ENCODE measurements at regions not wholly inside any gene's neighbourhood (a gene's known extent, or its start where the extent isn't known, plus 50 kb on each side); places are given as distances from the start of the nearest gene placed in this dataset. TPM values are rescaled to one million over a fixed set of nuclear protein-coding genes. Genes with fewer than 3 reads are reported as not detected.
A peak's percentile ranks its signal among the peaks of the same experiment; 100 is the strongest.

DNA sequence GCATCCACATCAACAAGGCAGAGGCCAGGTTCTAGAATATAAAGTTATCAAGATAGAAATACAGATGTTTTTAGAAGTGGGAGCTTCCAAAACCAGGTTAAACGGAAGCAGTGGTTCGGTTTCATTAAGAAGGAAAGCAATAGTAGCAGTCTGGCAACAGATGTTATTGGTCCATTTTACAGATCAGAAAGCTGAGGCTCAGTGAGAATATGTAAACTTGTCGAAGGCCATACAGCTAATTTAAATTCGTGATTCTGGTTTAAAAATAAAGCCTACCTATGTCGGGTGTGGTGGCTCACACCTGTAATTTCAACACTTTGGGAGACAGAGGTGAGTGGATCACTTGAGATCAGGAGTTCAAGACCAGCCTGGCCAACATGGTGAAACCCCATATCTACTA, 160.6 kb downstream of the ARRDC3 start:
- H3K4me3 ChIP-seq (ENCODE audit: low read depth, low read length), result no peak overlapping the region
- no peak for DNase-seq (ENCODE audit: low read depth)
- TF ChIP-seq, protein P1, sequence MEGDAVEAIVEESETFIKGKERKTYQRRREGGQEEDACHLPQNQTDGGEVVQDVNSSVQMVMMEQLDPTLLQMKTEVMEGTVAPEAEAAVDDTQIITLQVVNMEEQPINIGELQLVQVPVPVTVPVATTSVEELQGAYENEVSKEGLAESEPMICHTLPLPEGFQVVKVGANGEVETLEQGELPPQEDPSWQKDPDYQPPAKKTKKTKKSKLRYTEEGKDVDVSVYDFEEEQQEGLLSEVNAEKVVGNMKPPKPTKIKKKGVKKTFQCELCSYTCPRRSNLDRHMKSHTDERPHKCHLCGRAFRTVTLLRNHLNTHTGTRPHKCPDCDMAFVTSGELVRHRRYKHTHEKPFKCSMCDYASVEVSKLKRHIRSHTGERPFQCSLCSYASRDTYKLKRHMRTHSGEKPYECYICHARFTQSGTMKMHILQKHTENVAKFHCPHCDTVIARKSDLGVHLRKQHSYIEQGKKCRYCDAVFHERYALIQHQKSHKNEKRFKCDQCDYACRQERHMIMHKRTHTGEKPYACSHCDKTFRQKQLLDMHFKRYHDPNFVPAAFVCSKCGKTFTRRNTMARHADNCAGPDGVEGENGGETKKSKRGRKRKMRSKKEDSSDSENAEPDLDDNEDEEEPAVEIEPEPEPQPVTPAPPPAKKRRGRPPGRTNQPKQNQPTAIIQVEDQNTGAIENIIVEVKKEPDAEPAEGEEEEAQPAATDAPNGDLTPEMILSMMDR (IDR thresholded peaks at IDR 0.05; ENCODE audit: insufficient read depth, low read depth, low read length), result no peak

DNA sequence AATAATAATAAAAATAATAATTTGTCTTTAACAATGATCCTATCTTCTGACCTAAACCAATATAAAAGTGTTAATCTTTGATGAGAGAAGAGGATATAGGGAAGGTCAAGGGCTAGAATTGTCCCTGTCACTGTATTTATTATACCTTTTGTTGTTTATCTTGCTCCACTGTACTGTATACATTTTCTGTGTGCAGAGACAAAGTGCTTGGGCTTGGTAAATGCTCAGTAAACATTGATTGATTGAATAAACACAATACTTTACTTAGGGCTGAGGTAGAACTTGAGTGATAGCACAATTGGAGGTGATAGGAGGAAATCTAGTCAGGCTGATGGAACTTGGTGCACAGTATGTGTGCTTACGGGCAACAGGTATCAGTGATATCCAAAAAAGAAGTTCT, 161.2 kb downstream of the ARRDC3 start:
- no peak for DNase-seq (ENCODE audit: low read depth)
- no peak overlapping the region for H3K4me3 ChIP-seq (ENCODE audit: low read depth, low read length)
- TF ChIP-seq, protein P1 (IDR thresholded peaks at IDR 0.05; ENCODE audit: insufficient read depth, low read depth, low read length), result no peak

DNA sequence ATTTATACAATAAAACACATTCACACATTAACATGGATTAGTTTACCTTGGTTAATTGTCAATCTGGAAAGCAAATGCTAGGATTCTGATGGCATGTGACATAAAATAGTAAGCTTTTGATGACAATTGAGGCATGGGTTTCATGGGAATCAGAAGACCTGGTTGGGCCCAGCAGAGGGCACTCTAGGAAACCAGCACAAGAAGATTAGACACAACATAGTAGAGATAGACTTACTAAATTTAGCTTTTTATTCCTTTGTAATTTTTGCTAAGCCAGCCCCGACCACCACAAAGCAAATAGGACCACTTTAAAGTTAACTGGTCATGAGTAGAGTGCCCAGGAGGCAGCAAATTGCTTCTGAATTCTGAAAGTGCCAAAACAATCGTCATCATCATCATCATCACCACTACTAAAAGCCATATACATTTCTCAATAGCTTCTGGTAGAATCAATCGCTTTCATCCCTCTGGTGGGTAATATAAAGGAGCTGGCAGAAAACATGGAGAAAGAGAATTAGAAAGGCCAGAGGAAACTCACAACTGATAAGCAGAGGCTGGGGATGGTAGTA, 163.2 kb downstream of the ARRDC3 start:
- H3K4me3 ChIP-seq (ENCODE audit: low read depth, low read length), result no peak overlapping the region
- TF ChIP-seq, protein P1 (IDR thresholded peaks at IDR 0.05; ENCODE audit: insufficient read depth, low read depth, low read length), result peak; percentile 33
- DNase-seq (ENCODE audit: low read depth), result no peak

DNA sequence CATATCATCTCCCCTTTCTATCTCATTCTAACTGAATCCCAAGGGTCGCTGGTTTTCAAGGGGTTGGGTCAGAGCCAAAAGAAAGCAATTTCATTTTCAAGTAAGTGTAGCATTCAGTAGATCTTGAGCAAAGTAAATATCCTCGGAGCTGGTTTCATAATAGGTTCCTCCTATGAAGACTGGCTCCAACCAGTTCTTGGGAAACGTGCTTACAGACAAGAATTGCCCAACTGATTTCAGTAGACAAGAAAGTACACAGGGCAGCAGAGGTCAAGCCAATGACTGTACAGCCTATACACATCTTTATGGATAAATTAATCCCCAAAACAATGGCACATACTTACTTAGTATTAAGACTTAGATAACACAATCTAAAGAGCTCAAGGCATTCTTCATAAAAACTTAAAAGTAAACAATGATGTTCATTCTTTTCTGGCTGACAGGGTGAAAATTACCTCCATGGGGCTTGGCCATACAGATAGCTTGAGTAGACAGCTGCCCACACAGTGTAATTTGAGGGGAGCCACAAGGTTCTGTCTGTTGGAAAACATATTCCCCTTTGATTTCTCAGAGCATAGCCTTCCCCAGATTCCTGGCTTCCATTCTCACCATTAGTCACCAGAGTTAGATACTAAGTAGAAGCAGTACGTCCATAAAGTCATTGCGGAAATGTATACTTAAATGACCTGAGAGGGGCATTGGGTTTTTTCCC, 163.9 kb downstream of the ARRDC3 start:
- H3K4me3 ChIP-seq (ENCODE audit: low read depth, low read length), result no peak overlapping the region
- TF ChIP-seq, protein P1 (IDR thresholded peaks at IDR 0.05; ENCODE audit: insufficient read depth, low read depth, low read length), result no peak

DNA sequence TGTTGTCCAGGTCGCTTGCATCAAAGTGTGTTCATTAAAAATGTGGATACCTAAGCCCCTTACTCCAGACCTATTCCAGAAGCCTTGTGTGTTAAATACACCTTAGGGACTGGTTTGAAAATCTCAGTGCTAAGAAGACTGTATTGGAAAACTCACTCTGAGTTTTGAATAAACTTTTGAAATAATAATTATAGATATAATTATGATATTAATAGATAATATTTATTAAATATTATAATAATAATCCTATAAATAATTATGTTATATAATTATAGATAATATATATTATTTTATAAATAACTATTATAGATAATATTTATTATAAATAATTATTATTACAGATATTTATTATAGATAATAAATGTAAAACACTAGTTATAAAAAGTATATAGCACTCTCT, 165.3 kb downstream of the ARRDC3 start:
- TF ChIP-seq, protein P1 (IDR thresholded peaks at IDR 0.05; ENCODE audit: insufficient read depth, low read depth, low read length), result no peak

More for the DNA sequence above, 163.9 kb downstream of the ARRDC3 start:
- peak; percentile 97 for DNase-seq (ENCODE audit: low read depth)

DNA sequence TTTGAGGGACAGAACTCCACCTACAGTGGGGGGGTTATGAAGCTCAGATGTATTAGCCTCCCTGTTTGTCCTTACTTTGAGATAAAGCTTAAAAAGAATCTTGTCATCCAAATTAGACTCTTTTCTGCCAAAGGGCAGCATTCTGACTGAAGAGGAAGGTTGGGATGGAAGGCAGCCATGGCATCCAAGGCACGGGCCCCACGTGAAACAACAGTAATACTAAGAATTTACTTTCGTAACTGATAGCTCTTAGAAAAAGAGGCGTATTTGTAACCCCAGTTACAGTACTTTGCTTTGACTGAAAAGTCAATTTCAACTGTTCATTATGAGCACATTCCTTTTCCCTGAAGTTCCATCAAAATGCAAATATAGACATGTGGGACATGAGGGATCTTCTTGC, 168.5 kb downstream of the ARRDC3 start:
- no peak overlapping the region for H3K4me3 ChIP-seq (ENCODE audit: low read depth, low read length)
- TF ChIP-seq, protein P1 (IDR thresholded peaks at IDR 0.05; ENCODE audit: insufficient read depth, low read depth, low read length), result no peak
- DNase-seq (ENCODE audit: low read depth), result no peak

More for the DNA sequence above, 165.3 kb downstream of the ARRDC3 start:
- no peak overlapping the region for H3K4me3 ChIP-seq (ENCODE audit: low read depth, low read length)
- DNase-seq (ENCODE audit: low read depth), result no peak

Small RNA genes in the stretch of these regions (small RNA-seq; reads per million reads assigned to genes)
- not detected for gene RF00017
- gene RNU4-90P, result not detected
